HEK293T (cell line): ENCODE measurements at regions not wholly inside any gene's neighbourhood (a gene's known extent, or its start where the extent isn't known, plus 50 kb on each side); places are given as distances from the start of the nearest gene placed in this dataset.

Experiments used
- BHLHE40 ChIP-seq: fragments of 450-650 bp; IDR thresholded peaks from 2 replicates; pipeline ENCODE4 v1.6.1; 2016; ENCODE audit warnings: mild to moderate bottlenecking, moderate library complexity, borderline replicate concordance
- ELF4 ChIP-seq: fragments of 450-650 bp; IDR thresholded peaks from 2 replicates; pipeline ENCODE4 v1.6.1; 2017; ENCODE audit warnings: antibody characterized with exemption
- FOXK2 ChIP-seq: fragments of 450-650 bp; IDR thresholded peaks from 2 replicates; pipeline ENCODE4 v1.6.1; 2016; ENCODE audit warnings: mild to moderate bottlenecking
- FOXM1 ChIP-seq: fragments of 450-650 bp; IDR thresholded peaks from 2 replicates; pipeline ENCODE4 v1.6.1; 2017; ENCODE audit warnings: mild to moderate bottlenecking, borderline replicate concordance
- HDGF ChIP-seq: fragments of 450-650 bp; IDR thresholded peaks from 2 replicates; pipeline ENCODE4 v1.6.1; 2017; ENCODE audit warnings: antibody characterized with exemption, borderline replicate concordance
- LEF1 ChIP-seq: fragments of 450-650 bp; IDR thresholded peaks from 2 replicates; pipeline ENCODE4 v1.6.1; 2017; ENCODE audit warnings: mild to moderate bottlenecking, borderline replicate concordance
- PKNOX1 ChIP-seq: fragments of 450-650 bp; IDR thresholded peaks from 2 replicates; pipeline ENCODE4 v1.6.1; 2016
- SP1 ChIP-seq: fragments of 450-650 bp; IDR thresholded peaks from 2 replicates; pipeline ENCODE4 v1.6.1; 2017
- SUZ12 ChIP-seq: fragments of 450-650 bp; IDR thresholded peaks from 2 replicates; pipeline ENCODE4 v1.6.1; 2016; ENCODE audit warnings: mild to moderate bottlenecking
- TARDBP ChIP-seq: fragments of 450-650 bp; IDR thresholded peaks from 2 replicates; pipeline ENCODE4 v1.6.1; 2016
- ZNF384 ChIP-seq: fragments of 450-650 bp; IDR thresholded peaks from 2 replicates; pipeline ENCODE4 v1.6.1; 2016

- TF ChIP-seq PKNOX1 (no peak), BHLHE40 (no peak), FOXM1 (no peak), SUZ12 (no peak), LEF1 (no peak), HDGF (no peak), TARDBP (no peak), ELF4 (no peak), SP1 (no peak), FOXK2 (no peak), ZNF384 (no peak)
These were observed 205.7 kb downstream of the FAT4 start for GRCh38 chr4:125520258-125520990.
